ELF-1 (cell line): ENCODE measurements at regions not wholly inside any gene's neighbourhood (a gene's known extent, or its start where the extent isn't known, plus 50 kb on each side); places are given as distances from the start of the nearest gene placed in this dataset.

Experiments used
- DNase-seq: peaks from one replicate; pipeline ENCODE4 v3.0.0-alpha.2; 2016; ENCODE audit warnings: low read depth, low spot score

DNA sequence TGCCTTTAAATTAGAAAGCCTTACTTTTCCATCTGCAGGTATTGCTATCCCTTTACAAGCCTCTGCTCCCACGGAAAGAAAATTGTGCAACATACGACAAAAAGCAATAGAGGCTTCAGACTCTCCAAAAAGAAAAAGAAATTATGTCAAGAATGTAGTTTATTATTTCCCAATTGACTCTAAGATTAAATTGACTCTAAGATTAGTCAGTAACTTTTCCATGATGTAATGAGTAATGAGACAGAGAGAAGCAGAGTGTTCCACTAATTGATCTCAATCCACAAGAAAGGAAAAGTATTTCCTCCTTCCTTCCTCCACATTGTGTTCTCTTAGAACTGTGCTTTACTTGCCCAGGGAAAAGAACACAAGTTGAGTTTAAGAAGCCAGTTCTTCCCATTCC lies 345.7 kb upstream of the HS3ST1 start:
- no peak for DNase-seq

DNA sequence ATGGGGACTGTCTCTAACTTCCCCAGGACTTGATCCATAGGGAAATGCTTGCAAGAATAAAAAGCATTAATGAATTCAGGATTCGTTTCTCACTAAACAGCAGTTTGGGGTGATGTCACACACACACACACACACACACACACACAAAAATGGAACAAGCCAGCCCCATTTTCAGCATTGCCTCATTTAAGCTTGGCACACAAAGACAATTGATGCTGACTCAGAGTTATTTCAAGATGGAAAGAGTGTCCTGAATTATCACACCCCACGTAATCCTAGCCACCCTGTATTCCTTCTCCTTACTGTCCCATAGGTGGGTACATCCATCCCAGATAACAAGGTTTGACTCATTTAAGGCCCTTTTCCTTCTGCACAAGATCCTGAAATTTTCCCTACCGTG lies 345.1 kb upstream of the HS3ST1 start:
- DNase-seq, result no peak

DNA sequence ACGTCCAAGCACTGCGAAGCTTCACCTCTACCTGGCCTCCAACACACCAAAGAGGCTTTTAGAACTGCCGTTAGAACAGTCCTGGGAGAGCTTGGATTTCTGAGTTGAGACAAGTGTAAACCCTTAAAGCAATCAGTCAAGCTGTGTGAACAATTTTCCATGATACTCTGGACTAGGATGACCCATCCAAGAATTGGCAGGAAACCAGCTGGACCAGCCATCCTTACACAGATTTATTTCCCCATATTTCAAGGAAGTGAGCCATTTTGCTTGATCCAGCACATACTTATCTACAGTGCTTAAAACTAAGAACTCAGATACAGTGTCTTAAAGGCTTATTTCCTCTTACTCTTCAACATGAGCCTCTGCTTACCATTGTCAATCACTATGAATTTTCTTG lies 340.7 kb upstream of the HS3ST1 start:
- no peak for DNase-seq

DNA sequence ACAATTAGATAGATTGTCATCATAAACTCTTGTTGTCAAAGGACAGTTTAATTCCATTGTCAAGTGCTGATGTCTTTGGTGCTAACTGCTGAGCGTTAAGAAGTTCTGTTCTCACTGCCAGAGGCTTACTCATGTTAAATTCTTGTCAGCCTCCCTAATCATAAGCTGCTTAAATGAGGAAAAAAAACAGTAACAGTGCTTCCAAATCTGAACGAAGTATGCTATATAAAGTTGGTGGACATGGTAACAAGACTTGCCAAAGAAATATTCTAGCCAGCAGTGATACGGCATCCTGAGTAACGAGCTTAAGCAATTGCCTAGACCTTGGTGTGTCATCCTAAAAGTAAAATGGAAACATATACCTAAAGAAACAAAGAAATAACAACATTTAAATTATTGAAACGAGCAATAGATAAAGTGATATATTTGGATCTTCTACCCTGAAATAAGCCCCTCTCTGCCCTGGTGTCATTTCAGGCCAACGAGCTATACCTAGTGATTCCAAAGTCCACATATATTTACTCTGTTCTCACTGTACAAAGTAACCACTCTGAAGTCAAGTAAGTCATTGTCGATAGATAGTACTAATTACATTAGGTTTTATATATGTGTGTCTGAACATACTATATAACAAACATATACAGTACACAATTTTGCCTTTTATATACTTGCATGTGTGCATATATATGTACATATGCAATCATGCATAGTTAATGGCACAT lies 339.7 kb upstream of the HS3ST1 start:
- DNase-seq, result no peak

DNA sequence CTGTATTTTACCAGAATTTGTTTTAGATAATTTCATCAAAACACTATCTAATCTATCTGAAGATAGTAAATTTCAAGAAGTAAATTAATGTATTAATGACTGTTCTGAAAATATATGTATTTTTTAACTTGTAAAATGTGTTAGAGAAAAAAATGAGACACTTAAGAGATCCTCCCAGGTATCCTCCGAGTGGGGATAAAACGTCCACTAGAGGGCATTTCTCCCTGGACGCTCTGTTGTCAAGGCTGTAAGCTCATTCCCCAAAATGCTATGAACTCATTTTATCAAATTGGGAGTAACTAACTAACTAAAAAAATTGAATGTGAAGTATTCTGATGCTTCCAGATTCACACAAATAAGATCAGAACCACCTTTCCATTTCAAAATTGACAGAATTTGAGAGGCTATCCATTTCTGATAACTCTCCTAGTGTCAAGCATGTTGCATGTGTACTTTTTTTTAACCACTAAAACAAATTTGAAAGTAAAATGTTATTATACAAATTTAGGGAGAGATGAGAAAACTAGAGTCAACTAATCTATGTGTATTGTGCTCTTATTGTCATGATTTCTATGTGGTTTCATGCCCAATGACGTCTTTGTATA lies 337.3 kb upstream of the HS3ST1 start:
- peak; percentile 10 for DNase-seq

DNA sequence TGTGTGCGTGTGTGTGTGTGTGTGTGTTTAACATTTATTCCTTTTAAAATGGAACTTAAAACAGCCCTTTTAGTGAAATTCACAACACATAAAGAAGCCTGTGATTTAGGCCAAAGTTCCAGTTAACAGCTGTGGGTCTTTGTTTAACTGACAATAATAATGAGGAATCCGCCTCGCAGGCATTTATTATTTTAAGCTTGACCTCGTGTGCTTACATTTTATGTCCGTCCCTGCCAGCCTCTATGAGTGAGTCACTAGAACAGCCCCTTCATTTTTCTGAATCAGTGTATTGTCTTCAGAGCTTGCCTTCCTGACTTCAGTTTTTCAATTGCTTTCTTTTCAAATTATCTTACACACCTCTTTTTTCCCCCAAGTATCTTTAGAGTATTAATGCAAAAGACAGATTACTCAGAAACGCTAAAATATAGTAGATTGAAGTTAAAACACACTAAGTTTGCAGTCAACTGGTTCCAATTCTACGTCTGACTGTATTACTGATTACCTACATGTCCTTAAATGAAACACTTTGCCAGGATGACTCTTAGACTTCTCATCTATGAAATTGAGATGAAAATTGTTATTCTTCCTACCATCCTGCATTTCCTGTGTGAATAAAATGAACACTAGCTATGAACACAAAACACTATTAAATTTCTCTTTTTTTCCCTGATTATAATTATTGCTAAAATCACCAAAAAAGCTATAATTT lies 319.6 kb upstream of the HS3ST1 start:
- no peak for DNase-seq

DNA sequence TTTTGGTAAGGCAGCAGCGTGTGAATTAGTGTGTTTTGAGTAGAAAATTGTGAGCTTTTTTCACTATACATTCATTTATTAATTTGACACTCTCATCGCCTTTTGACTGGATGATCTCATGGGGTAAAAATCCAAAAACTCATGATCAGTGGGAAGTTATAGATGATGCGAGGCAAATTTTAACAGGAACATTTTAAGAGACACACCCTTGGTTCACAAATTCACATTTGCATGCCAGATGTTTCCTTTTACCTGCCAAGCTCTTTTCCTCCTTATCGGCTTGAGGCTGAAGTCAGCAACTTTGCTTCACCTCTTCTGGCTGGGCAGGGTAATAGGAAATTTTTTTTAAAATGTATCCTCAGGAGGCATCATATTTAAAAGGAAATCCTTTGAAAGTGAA lies 318.0 kb upstream of the HS3ST1 start:
- DNase-seq, result no peak

DNA sequence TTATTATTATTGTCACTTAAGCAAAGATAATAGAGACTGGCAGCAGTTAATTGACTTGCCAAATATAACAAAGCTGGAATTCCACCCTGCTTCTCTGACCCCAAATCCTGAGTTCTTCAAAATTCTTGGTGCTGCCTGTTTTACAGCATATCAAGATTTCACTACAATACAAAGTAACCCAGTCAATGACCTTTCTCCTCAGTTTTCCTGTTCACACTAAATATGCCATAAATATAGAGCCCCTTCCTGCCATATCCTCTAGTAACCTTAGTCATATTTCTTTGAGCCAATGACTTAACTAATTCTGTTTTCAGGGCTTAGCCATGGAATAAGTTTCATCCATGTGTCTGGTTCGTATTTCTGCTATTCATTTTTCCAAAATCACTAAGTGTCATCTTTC lies 315.3 kb upstream of the HS3ST1 start:
- DNase-seq, result no peak

DNA sequence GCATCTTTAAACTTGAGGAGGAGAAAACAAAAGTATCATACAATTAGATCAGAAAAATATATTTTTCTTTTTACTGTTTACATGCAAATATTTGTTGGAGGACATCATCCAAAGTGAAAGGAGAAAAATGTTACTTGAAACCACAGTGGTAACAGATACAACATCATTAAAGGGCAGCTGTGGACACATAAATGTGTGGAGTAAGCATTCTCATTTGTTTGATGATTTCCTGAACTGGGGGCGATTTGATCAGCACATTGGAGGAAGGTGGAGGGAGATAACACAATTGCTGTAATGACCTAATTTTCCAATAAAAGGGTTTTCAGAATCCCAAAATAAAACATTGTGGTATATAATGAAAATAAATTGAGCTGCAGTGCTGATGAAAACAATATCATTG lies 314.5 kb upstream of the HS3ST1 start:
- no peak for DNase-seq

DNA sequence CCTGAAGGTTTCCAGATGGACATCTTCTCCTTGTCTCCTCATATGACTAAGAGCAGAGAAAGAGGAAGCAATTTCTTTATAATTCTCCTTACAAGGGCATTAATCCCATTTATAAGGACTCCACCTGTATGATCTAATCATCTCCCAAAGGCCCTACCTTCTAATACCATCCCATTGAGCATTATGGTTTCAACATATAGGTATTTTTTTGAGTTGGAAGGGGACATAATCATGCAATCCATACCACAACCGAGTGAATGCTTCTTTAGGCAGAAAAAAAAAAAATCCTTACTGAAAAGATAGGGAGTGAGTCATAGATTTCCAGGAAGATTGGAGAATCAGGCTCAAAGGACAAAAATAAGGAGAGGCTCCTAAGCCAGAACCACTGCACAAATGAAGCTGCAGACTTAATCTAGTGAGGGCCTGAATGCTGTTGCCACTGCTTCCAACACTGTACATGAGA lies 312.5 kb upstream of the HS3ST1 start:
- no peak for DNase-seq

DNA sequence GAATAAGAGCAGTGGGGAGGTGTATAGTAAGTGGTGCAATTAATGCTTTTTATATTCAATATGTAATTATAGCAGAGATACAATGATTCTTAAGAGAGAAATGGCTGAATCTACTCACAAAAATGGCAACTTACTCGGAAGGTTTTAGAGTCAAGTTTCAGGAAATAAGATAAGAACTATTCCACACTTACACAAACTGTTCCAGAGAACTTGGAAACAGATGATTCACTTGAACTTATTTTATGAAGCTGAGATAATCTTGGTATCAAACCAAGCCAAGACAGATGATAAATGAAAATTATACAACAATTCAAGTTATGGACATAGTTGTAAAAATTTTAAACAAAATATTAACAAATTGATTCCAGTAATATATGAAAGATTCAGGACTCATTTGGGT lies 311.3 kb upstream of the HS3ST1 start:
- no peak for DNase-seq

DNA sequence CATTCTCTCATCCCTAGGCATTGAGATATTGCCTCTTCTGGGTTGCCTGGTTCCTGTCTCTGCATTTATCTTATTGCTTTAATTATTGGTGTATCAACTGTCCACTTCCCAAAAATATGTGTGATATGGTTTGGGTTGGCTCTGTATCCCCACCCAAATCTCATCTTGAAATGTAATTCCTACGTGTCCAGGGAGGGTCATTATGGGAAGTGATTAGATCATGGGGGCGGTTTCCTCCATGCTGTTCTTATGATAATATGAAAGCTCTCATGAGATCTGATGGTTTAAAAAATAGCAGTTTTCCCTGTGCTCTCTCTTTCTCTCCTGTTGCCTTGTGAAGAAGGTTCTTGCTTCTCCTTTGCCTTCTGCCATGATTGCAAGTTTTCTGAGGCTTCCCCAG lies 308.3 kb upstream of the HS3ST1 start:
- no peak for DNase-seq

DNA sequence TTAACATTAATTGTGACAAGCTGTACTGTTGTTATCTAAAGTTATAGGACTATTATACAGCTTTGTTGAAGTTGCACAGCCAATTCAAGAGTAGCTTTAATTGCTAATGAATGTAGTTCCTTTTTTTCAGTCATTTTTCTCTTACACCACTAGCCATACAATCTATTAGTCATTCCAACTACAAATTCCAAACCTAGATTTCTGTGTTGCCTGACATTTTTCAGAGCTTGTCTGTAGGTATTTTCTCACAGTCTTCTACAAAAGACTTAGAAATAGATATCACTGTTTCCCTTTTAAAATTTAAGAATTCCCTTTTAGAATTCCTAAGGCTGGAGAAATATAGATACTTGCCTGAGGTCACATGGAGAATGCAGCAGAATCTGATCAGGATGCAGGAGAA lies 307.0 kb upstream of the HS3ST1 start:
- no peak for DNase-seq

DNA sequence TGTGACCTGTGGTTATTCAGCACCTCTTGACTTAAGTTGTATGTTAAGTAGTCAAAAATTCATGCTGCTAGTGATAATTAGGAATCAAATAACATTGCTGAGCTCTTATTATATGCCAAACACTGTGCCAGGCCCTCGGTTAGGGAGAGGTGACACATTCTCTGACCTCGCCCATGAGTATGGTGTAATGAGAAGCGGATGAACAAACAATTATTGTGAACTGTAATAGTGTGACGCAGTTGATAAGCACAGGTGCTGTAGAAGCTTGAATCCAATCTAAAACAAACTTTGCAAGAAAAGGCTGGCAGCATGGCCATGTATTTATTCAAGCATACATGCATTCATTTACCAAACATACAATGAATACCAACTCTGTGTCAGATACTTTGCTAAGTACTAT lies 303.5 kb upstream of the HS3ST1 start:
- no peak for DNase-seq

DNA sequence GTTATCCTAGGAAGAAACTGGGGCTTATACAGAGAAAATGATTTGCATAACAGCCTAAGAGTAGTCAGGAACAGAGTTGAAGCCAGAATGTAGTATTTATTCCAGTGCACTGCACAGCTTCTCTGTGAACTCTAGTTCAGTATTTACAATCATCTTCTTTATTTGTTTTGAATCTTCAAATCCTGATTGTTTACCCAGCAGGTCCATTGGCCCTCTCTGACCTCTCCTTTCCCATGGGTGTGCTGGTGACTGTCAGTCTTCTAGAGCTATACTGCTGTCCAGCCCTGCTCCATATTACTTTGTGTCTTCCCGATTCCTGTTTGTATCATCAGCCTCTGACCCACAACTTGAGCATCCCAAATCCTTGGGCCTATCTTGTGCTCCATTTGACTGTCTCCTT lies 301.9 kb upstream of the HS3ST1 start:
- no peak for DNase-seq

DNA sequence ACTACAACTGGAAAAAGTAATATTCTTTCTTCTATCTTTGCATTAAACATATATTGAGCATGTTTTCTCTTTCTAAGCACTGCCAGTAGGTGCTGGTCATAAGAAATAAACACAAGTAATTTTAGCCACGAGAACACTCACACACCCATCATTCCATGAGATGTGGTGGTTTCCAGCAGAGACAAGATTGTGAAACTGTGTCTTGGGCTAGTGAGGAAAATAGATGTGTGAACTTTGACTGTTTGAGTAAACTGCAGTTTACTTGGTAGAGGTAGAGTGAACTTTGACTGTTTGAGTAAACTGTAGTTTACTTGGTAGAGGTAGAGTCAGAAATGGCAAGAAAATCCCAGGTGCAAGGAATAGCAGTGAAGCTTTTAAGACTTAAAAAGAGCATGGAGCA lies 300.9 kb upstream of the HS3ST1 start:
- no peak for DNase-seq

DNA sequence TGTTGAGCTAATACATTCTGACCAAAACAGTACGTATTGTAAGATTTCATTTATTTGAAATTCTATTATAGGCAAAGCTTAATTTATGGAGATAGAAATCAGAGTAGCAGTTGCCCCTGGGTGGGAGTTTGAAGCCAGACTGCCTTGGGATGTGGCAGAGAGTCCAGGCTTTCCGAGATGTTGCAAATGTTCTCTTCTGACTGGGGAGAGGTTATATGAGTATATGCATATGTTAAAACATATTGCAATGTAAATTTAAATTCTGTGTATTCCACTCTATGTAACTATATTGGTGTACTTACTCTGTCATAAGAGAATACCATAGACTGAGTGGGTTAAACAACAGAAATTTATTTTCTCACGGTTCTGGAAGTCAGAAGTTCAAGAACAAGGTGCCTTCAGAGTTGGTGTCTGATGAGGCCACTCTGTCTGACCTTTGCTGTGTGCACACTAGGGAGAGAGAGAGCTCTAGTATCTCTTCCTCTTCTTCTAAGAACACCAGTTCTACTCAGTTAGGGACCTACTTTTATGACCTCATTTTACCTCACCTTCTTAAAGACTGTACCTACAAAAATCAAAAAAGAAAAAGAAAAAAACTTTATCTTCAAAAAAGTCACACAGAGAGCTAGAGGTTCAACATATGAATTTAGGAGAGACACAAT lies 299.3 kb upstream of the HS3ST1 start:
- no peak for DNase-seq

DNA sequence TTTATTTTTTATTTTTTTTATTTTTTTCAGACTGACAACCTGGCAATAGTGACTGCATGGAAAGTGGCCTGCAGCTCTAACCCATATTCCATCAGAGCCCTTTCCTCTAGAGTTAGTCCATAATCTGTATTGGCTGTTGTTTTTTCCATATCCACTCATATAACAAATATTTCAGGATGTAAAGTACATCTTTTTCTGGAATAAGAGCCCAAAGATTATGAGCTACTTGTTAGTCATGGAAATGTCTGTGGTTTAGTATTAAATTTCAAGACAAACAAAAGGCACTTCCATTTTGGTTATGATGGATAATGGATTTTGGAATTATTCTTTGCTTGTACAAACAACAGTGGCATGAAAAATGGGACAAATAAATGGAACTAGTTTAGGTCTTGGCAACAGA lies 296.0 kb upstream of the HS3ST1 start:
- no peak for DNase-seq

DNA sequence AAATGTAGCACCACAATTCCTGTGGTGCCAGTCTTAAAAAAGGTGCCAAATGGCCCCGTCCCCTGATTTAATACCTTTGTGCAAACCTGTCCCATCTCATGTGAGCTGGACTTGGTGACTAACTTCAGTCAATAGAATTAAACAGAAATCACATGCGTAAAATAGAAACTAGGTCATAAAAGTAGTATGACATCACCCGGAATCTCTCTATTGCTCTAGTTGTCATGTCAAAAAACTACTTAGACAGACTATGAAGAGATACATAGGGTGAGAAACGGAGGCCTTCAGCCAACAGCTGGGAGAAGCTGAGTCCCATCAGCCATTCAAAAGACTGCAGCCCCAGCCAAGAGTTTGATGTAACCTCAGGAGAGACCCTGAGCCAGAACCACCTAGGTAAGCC lies 293.5 kb upstream of the HS3ST1 start:
- DNase-seq, result no peak

DNA sequence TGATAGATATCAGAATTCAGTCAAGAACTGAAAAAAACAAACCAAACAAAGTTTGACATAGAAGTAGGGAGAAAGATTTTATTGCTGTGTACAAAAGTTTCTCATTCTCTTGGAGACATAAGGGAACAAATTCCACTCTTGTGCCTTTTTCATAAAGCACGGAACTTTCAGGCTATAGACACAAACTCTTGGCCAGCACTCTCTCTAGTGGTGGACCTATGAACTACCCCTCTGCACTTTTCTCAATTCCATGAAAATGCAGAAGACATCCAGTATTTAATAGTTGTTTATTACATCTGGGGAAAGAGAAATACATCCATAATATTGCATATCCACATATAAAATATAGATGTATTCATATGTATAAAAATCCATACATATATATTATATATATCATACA lies 291.6 kb upstream of the HS3ST1 start:
- DNase-seq, result peak; percentile 3

DNA sequence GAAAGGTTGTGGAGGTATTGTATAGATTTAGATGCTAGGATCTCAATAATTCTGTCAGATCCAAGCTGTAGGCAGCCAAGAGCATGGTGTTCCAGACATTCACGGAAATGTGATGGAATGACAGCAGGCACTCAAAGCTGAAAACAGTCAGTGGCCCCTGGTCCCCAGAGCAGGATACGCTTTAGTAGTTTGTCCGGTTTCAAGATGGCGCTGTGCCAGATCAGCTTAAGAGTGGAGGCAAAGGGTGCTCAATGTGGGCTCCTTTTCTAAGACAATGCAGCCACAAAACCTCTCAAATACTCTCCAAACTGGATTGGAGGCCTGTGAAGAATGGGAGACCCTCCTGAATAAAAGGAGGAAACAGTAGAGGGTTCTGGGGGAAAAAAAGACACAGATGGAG lies 291.2 kb upstream of the HS3ST1 start:
- no peak for DNase-seq

DNA sequence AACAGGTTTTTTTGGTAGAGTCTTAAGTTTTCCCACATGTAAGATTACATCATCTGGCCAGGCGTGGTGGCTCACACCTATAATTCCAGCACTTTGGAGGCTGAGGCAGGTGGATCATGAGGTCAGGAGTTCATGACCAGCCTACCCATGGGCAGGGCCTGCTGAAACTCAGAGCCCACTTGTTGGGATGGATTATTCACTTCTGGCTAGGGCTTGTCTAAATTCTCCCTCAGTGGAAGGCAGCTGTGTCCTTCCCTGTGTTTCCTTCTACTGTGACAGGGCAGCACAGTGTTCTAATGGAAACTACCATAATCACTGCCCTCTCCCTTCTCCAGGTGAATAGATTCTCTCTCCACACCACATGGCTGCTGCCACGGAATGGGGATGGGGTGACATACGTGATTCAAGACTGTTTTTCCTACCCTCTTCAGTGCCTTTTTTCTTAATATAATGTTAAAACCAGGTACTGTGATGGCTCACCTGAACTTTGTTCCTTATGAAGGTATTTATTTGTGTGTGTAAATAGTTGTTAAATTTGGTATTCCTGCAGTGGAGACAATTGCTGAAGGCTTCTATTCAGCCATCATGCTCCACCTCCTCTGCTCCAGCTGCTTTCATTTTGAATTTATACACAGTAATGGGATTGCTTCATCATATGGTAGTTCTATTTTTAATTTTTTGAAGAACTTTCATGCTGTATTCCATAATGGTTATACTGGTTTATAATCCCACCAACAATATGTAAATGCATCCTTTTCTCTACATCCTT lies 287.2 kb upstream of the HS3ST1 start:
- no peak for DNase-seq
